H9 (cell line): ENCODE measurements at regions not wholly inside any gene's neighbourhood (a gene's known extent, or its start where the extent isn't known, plus 50 kb on each side); places are given as distances from the start of the nearest gene placed in this dataset.

Experiments used
- DNase-seq: peaks from one replicate; pipeline ENCODE4 v3.0.0-alpha.2; 2017
- H2AFZ ChIP-seq: one replicate; pipeline ENCODE4 v1.6.1; 2013; ENCODE audit warnings: mild to moderate bottlenecking, low read length, control low read depth, moderate library complexity
- H2AK5ac ChIP-seq: 2 replicates; pipeline ENCODE4 v1.6.1; 2013; ENCODE audit warnings: low read length, control low read depth, mixed read lengths; ENCODE audit not compliant: insufficient read length
- H2BK120ac ChIP-seq: one replicate; pipeline ENCODE4 v1.6.1; 2013; ENCODE audit warnings: low read depth, mild to moderate bottlenecking, low read length, control low read depth, inconsistent platforms; ENCODE audit not compliant: poor library complexity, severe bottlenecking
- H2BK12ac ChIP-seq: 2 replicates; pipeline ENCODE4 v1.6.1; 2013; ENCODE audit warnings: low read length, control low read depth, mixed read lengths, low read depth; ENCODE audit not compliant: insufficient read length
- H2BK15ac ChIP-seq: 2 replicates; pipeline ENCODE4 v1.6.1; 2013; ENCODE audit warnings: low read depth, low read length, control low read depth
- H2BK20ac ChIP-seq: one replicate; pipeline ENCODE4 v1.6.1; 2013; ENCODE audit warnings: low read depth, mild to moderate bottlenecking, low read length, control low read depth, inconsistent platforms; ENCODE audit not compliant: poor library complexity, severe bottlenecking
- H2BK5ac ChIP-seq: 2 replicates; pipeline ENCODE4 v1.6.1; 2013; ENCODE audit warnings: low read length, control low read depth, mixed read lengths; ENCODE audit not compliant: insufficient read length
- H3K14ac ChIP-seq: 2 replicates; pipeline ENCODE4 v1.6.1; 2013; ENCODE audit warnings: low read length, control low read depth; ENCODE audit not compliant: insufficient read depth
- H3K18ac ChIP-seq: 2 replicates; pipeline ENCODE4 v1.6.1; 2013; ENCODE audit warnings: low read depth, mild to moderate bottlenecking, mixed read lengths, low read length, control low read depth; ENCODE audit not compliant: insufficient read length
- H3K23ac ChIP-seq: 2 replicates; pipeline ENCODE4 v1.6.1; 2013; ENCODE audit warnings: low read length, control low read depth, mixed read lengths, low read depth; ENCODE audit not compliant: insufficient read length
- H3K23me2 ChIP-seq: 2 replicates; pipeline ENCODE4 v1.6.1; 2013; ENCODE audit warnings: low read depth, mild to moderate bottlenecking, mixed read lengths, low read length, control low read depth; ENCODE audit not compliant: insufficient read length, poor library complexity, severe bottlenecking
- H3K27ac ChIP-seq: 2 replicates; pipeline ENCODE4 v1.5.1; 2013; ENCODE audit warnings: low read length, control low read depth, mixed read lengths, low read depth; ENCODE audit not compliant: insufficient read length
- H3K27me3 ChIP-seq: 2 replicates; pipeline ENCODE4 v1.6.1; 2013; ENCODE audit warnings: low read length, control low read depth, inconsistent platforms; ENCODE audit not compliant: insufficient read depth
- H3K4ac ChIP-seq: 2 replicates; pipeline ENCODE4 v1.6.1; 2013; ENCODE audit warnings: low read depth, mild to moderate bottlenecking, control low read depth, inconsistent platforms, low read length, moderate library complexity
- H3K4me1 ChIP-seq: 2 replicates; pipeline ENCODE4 v1.6.1; 2013; ENCODE audit warnings: low read length, control low read depth, inconsistent platforms; ENCODE audit not compliant: insufficient read depth
- H3K4me2 ChIP-seq: 2 replicates; pipeline ENCODE4 v1.6.1; 2013; ENCODE audit warnings: low read length, control low read depth, mixed read lengths; ENCODE audit not compliant: insufficient read length, insufficient read depth
- H3K56ac ChIP-seq: 2 replicates; pipeline ENCODE4 v1.6.1; 2013; ENCODE audit warnings: low read depth, mild to moderate bottlenecking, mixed read lengths, low read length, control low read depth; ENCODE audit not compliant: insufficient read length
- H3K79me1 ChIP-seq: 2 replicates; pipeline ENCODE4 v1.6.1; 2013; ENCODE audit warnings: low read depth, mild to moderate bottlenecking, moderate library complexity, low read length, control low read depth, inconsistent platforms; ENCODE audit not compliant: insufficient read depth, poor library complexity, severe bottlenecking
- H3K79me2 ChIP-seq: 2 replicates; pipeline ENCODE4 v1.6.1; 2013; ENCODE audit warnings: low read length, control low read depth, inconsistent platforms; ENCODE audit not compliant: insufficient read depth
- H3K9ac ChIP-seq: 2 replicates; pipeline ENCODE4 v1.6.1; 2013; ENCODE audit warnings: low read length, control low read depth, mixed read lengths; ENCODE audit not compliant: insufficient read length; ENCODE audit errors: extremely low read depth
- H3K9me3 ChIP-seq: one replicate; pipeline ENCODE4 v1.6.1; 2013; ENCODE audit warnings: low read depth, low read length, inconsistent platforms; ENCODE audit not compliant: control insufficient read depth
- H3T11ph ChIP-seq: one replicate; pipeline ENCODE4 v1.6.1; 2013; ENCODE audit warnings: mild to moderate bottlenecking, low read length, control low read depth, inconsistent platforms
- H4K20me1 ChIP-seq: one replicate; pipeline ENCODE4 v1.6.1; 2013; ENCODE audit not compliant: control insufficient read depth, insufficient read length, insufficient read depth
- H4K5ac ChIP-seq: 2 replicates; pipeline ENCODE4 v1.6.1; 2013; ENCODE audit warnings: low read depth, mild to moderate bottlenecking, mixed read lengths, low read length, control low read depth; ENCODE audit not compliant: insufficient read length
- H4K8ac ChIP-seq: replicated peaks from 2 replicates; pipeline ENCODE4 v1.6.1; 2013; ENCODE audit warnings: low read length, control low read depth, mixed read lengths, low read depth; ENCODE audit not compliant: insufficient read length
- H4K91ac ChIP-seq: 2 replicates; pipeline ENCODE4 v1.6.1; 2013; ENCODE audit warnings: low read depth, mild to moderate bottlenecking, moderate library complexity, mixed read lengths, low read length, control low read depth; ENCODE audit not compliant: insufficient read length
- H3K27ac Mint-ChIP-seq, 3 experiments: 2 replicates in 2 of 3; 3 replicates in 1 of 3; pipeline ENCODE4 v1.8.0; 2020 to 2021; ENCODE audit warnings: mixed read lengths in 3 of 3, mild to moderate bottlenecking in 1 of 3, moderate library complexity in 1 of 3
- H3K27me3 Mint-ChIP-seq: 2 replicates; pipeline ENCODE4 v1.8.0; 2021; ENCODE audit warnings: low read depth, mild to moderate bottlenecking, moderate library complexity, mixed read lengths
- H3K36me3 Mint-ChIP-seq, 3 experiments: 2 replicates in 2 of 3; 3 replicates in 1 of 3; pipeline ENCODE4 v1.8.0; 2020 to 2021; ENCODE audit warnings: low read depth in 3 of 3, mixed read lengths in 3 of 3; ENCODE audit not compliant: insufficient read depth in 1 of 3
- H3K4me1 Mint-ChIP-seq, 2 experiments: 2 replicates each; pipeline ENCODE4 v1.8.0; 2020; ENCODE audit warnings: mixed read lengths in 2 of 2
- H3K4me3 Mint-ChIP-seq, 2 experiments: 2 replicates in 1 of 2; 3 replicates in 1 of 2; pipeline ENCODE4 v1.8.0; 2020 to 2021; ENCODE audit warnings: mild to moderate bottlenecking in 2 of 2, mixed read lengths in 2 of 2, moderate library complexity in 1 of 2
- H3K9me3 Mint-ChIP-seq, 2 experiments: 2 replicates in 1 of 2; 3 replicates in 1 of 2; pipeline ENCODE4 v1.8.0; 2020; ENCODE audit warnings: mild to moderate bottlenecking in 2 of 2, mixed read lengths in 2 of 2, moderate library complexity in 1 of 2
- CTCF ChIP-seq: fragments of 200-600 bp; sonication (generic); conservative IDR thresholded peaks from 3 replicates; pipeline ENCODE4 v1.8.0; 2021; ENCODE audit warnings: antibody characterized with exemption, mild to moderate bottlenecking
- WGBS: extraction: QIAGEN DNeasy Blood & Tissue Kit; methylation state at CpG from one replicate; pipeline ENCODE4 v1.1.7; 2013; ENCODE audit warnings: missing lambda C conversion rate, low lambda C conversion rate, mixed read lengths; ENCODE audit not compliant: insufficient read length; ENCODE audit errors: extremely low coverage; 5-methylcytosine and 5-hydroxymethylcytosine counted together

- Mint-ChIP-seq H3K27me3 (peaks cover 3% of the 10 kb centered on the region; the same call in 1 of the 2 replicates), H3K36me3 (no peaks in the 10 kb centered on the region), H3K27ac (no peak overlapping the region), H3K9me3 (no peaks in the 10 kb centered on the region), H3K4me1 (peaks cover 5 to 6% of the 10 kb centered on the region in 2 experiments; a peak in 3 of 4 replicates), H3K4me3 (no peak overlapping the region)
- Histone ChIP-seq H4K8ac (no peak overlapping the region), H3T11ph (no peak overlapping the region), H3K4me1 (no peaks in the 10 kb centered on the region), H3K79me1 (no peaks in the 10 kb centered on the region), H3K4ac (no peak overlapping the region), H2BK5ac (no peak overlapping the region), H3K23ac (no peak overlapping the region), H2BK15ac (no peak overlapping the region), H4K91ac (no peak overlapping the region), H2BK120ac (no peak overlapping the region), H3K27ac (no peak overlapping the region), H2BK12ac (no peak overlapping the region), H3K9me3 (no peaks in the 10 kb centered on the region), H3K4me2 (no peak overlapping the region), H2BK20ac (no peak overlapping the region), H3K9ac (no peak overlapping the region), H2AK5ac (no peak overlapping the region), H3K56ac (no peak overlapping the region), H3K23me2 (no peaks in the 10 kb centered on the region), H3K27me3 (no peaks in the 10 kb centered on the region; the same call in 1 of the 2 replicates), H3K14ac (no peak overlapping the region), H3K79me2 (no peaks in the 10 kb centered on the region), H2AFZ (no peak overlapping the region), H4K5ac (no peak overlapping the region), H4K20me1 (no peaks in the 10 kb centered on the region), H3K18ac (no peak overlapping the region)
- no peak for TF ChIP-seq CTCF
- no CpG with 5 or more reads among the region's 2 CpGs for WGBS
- no peak for DNase-seq
These were observed 65.8 kb upstream of the CACNA2D3 start for GRCh38 chr3:54056521-54056920.
